ENCODE measurements at regions not wholly inside any gene's neighbourhood (a gene's known extent, or its start where the extent isn't known, plus 50 kb on each side); places are given as distances from the start of the nearest gene placed in this dataset.
A peak's percentile ranks its signal among the peaks of the same experiment; 100 is the strongest.

GRCh38 chr6:51450248-51450957 is 631.7 kb downstream of the TFAP2B start:
- no TSS peak for BruUV-seq (replicated peaks)
- no peaks in the 10 kb centered on the region for H3K27me3 ChIP-seq (ENCODE audit: control insufficient read depth in 1 of 2, insufficient read depth in 2 of 2, low read length in 2 of 2)
- H2AFZ ChIP-seq (ENCODE audit: low read length) = no peak overlapping the region
- no peaks in the 10 kb centered on the region; the same call in 1 of the 2 replicates for H4K20me1 ChIP-seq (ENCODE audit: insufficient read depth, low read length)
- peak; percentile 59; the same call in 1 of the 2 replicates for TF ChIP-seq LCORL (IDR thresholded peaks at IDR 0.05)
- TF ChIP-seq LCORL (CRISPR knock-in tag; IDR thresholded peaks at IDR 0.05) = no peak
- TF ChIP-seq, protein P1, sequence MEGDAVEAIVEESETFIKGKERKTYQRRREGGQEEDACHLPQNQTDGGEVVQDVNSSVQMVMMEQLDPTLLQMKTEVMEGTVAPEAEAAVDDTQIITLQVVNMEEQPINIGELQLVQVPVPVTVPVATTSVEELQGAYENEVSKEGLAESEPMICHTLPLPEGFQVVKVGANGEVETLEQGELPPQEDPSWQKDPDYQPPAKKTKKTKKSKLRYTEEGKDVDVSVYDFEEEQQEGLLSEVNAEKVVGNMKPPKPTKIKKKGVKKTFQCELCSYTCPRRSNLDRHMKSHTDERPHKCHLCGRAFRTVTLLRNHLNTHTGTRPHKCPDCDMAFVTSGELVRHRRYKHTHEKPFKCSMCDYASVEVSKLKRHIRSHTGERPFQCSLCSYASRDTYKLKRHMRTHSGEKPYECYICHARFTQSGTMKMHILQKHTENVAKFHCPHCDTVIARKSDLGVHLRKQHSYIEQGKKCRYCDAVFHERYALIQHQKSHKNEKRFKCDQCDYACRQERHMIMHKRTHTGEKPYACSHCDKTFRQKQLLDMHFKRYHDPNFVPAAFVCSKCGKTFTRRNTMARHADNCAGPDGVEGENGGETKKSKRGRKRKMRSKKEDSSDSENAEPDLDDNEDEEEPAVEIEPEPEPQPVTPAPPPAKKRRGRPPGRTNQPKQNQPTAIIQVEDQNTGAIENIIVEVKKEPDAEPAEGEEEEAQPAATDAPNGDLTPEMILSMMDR (CRISPR knock-in tag; IDR thresholded peaks at IDR 0.05) = no peak
- TF ChIP-seq MNT (IDR thresholded peaks at IDR 0.05) = peak; percentile 34; the same call in 1 of the 2 replicates
- POLR2A ChIA-PET = no interaction called here
- ATAC-seq (no peak), FAIRE-seq (no peak), DNase-seq (ENCODE audit: low spot score) (no peak)
- no peak overlapping the region for H3K4me3 ChIP-seq (replicated peaks in 1 of 3; ENCODE audit: insufficient read depth in 1 of 3, low read depth in 2 of 3, low read length in 3 of 3)
- 3% methylated on average over 3 of the region's 3 CpGs for WGBS (ENCODE audit: low lambda C conversion rate)
- in situ Hi-C loops (cut with HindIII; ENCODE audit: extremely low pct_ligation_motif_present, low pct_unique_long_range_greater_than_20kb) (no loop called here), intact Hi-C loops (cut with micrococcal nuclease; ENCODE audit: unreplicated experiment) (no loop called here)
- CTCF ChIA-PET (ENCODE audit: low intra/inter-chr PET ratio, low total read pairs) = no interaction called here
- no peak overlapping the region for H3K9ac ChIP-seq (ENCODE audit: insufficient read depth, low read depth, low read length)
- H3K36me3 ChIP-seq (replicated peaks in 1 of 2; ENCODE audit: control insufficient read depth in 1 of 2, insufficient read depth in 2 of 2, low read length in 2 of 2) = no peaks in the 10 kb centered on the region
- H3K27ac ChIP-seq (ENCODE audit: extremely low read length, insufficient read depth, low read length) = no peak overlapping the region
- no peaks in the 10 kb centered on the region for H3K79me2 ChIP-seq (ENCODE audit: insufficient read depth, low read length)
- no peaks in the 10 kb centered on the region for H3K9me3 ChIP-seq (ENCODE audit: low read length)
- no peak overlapping the region for H3K4me2 ChIP-seq (ENCODE audit: low read depth, low read length)
- no peaks in the 10 kb centered on the region for H3K4me1 ChIP-seq (ENCODE audit: insufficient read depth, low read length)

- in situ Hi-C loops (cut with HindIII; ENCODE audit: extremely low pct_ligation_motif_present, low pct_unique_long_range_greater_than_20kb) = no loop called here
- ChIA-PET POLR2A (no interaction called here), CTCF (ENCODE audit: low intra/inter-chr PET ratio, low total read pairs) (no interaction called here)
- no peaks in the 10 kb centered on the region; the same call in 1 of the 2 replicates for H4K20me1 ChIP-seq (ENCODE audit: insufficient read depth, low read length)
- no peaks in the 10 kb centered on the region for H3K4me1 ChIP-seq (ENCODE audit: insufficient read depth, low read length)
- no peak overlapping the region for H3K4me3 ChIP-seq (replicated peaks in 1 of 3; ENCODE audit: insufficient read depth in 1 of 3, low read depth in 2 of 3, low read length in 3 of 3)
- H3K9ac ChIP-seq (ENCODE audit: insufficient read depth, low read depth, low read length) = no peak overlapping the region
- no peak overlapping the region for H3K4me2 ChIP-seq (ENCODE audit: low read depth, low read length)
- intact Hi-C loops (cut with micrococcal nuclease; ENCODE audit: unreplicated experiment) = no loop called here
- ATAC-seq (no peak), FAIRE-seq (no peak), DNase-seq (ENCODE audit: low spot score) (no peak)
- WGBS (ENCODE audit: low lambda C conversion rate) = 0% methylated on average over 1 of the region's 1 CpG
- no peak overlapping the region for H3K27ac ChIP-seq (ENCODE audit: extremely low read length, insufficient read depth, low read length)
- no peaks in the 10 kb centered on the region for H3K27me3 ChIP-seq (ENCODE audit: control insufficient read depth in 1 of 2, insufficient read depth in 2 of 2, low read length in 2 of 2)
- BruUV-seq (replicated peaks) = no TSS peak
- H3K79me2 ChIP-seq (ENCODE audit: insufficient read depth, low read length) = no peaks in the 10 kb centered on the region
- H3K9me3 ChIP-seq (ENCODE audit: low read length) = no peaks in the 10 kb centered on the region
- H2AFZ ChIP-seq (ENCODE audit: low read length) = no peak overlapping the region
- no peaks in the 10 kb centered on the region for H3K36me3 ChIP-seq (replicated peaks in 1 of 2; ENCODE audit: control insufficient read depth in 1 of 2, insufficient read depth in 2 of 2, low read length in 2 of 2)
- TF ChIP-seq RAD21 (CRISPR knock-in tag; IDR thresholded peaks at IDR 0.05) (no peak), SRSF9 (IDR thresholded peaks at IDR 0.05; ENCODE audit: borderline replicate concordance, insufficient read depth, low read depth, low read length, poor library complexity, severe bottlenecking) (no peak), NR2F6 (IDR thresholded peaks at IDR 0.05) (no peak), NR2F6 (CRISPR knock-in tag; IDR thresholded peaks at IDR 0.05) (no peak), TP53 (CRISPR knock-in tag; conservative IDR thresholded peaks at IDR 0.05) (no peak), HOXA3 (CRISPR knock-in tag; IDR thresholded peaks at IDR 0.05) (no peak), FOXO1 (CRISPR knock-in tag; IDR thresholded peaks at IDR 0.05) (no peak), ZNF44 (CRISPR knock-in tag; IDR thresholded peaks at IDR 0.05) (no peak)
- TF ChIP-seq, protein P2, sequence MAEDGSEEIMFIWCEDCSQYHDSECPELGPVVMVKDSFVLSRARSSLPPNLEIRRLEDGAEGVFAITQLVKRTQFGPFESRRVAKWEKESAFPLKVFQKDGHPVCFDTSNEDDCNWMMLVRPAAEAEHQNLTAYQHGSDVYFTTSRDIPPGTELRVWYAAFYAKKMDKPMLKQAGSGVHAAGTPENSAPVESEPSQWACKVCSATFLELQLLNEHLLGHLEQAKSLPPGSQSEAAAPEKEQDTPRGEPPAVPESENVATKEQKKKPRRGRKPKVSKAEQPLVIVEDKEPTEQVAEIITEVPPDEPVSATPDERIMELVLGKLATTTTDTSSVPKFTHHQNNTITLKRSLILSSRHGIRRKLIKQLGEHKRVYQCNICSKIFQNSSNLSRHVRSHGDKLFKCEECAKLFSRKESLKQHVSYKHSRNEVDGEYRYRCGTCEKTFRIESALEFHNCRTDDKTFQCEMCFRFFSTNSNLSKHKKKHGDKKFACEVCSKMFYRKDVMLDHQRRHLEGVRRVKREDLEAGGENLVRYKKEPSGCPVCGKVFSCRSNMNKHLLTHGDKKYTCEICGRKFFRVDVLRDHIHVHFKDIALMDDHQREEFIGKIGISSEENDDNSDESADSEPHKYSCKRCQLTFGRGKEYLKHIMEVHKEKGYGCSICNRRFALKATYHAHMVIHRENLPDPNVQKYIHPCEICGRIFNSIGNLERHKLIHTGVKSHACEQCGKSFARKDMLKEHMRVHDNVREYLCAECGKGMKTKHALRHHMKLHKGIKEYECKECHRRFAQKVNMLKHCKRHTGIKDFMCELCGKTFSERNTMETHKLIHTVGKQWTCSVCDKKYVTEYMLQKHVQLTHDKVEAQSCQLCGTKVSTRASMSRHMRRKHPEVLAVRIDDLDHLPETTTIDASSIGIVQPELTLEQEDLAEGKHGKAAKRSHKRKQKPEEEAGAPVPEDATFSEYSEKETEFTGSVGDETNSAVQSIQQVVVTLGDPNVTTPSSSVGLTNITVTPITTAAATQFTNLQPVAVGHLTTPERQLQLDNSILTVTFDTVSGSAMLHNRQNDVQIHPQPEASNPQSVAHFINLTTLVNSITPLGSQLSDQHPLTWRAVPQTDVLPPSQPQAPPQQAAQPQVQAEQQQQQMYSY (CRISPR knock-in tag; IDR thresholded peaks at IDR 0.05) = no peak
Measured at GRCh38 chr6:51450958-51451357, 632.3 kb downstream of the TFAP2B start.
